NOMO-1 treated with DMSO at 0.1 percent for 48 hours (cell line): ENCODE measurements at regions not wholly inside any gene's neighbourhood (a gene's known extent, or its start where the extent isn't known, plus 50 kb on each side); places are given as distances from the start of the nearest gene placed in this dataset.
"Not testable (repeated sequence)": the region's sequence is repeated elsewhere in the genome, so short reads cannot be mapped to it uniquely, and the experiment has no call there.

Experiments used
- DNase-seq: peaks from one replicate; lab custom pipeline; 2025; ENCODE audit not compliant: unreplicated experiment; lab: John Stamatoyannopoulos, UW

- DNase-seq: peak; percentile 95
These were observed 894.9 kb downstream of the DIPK2A start for GRCh38 chr3:144866476-144866875.

DNA sequence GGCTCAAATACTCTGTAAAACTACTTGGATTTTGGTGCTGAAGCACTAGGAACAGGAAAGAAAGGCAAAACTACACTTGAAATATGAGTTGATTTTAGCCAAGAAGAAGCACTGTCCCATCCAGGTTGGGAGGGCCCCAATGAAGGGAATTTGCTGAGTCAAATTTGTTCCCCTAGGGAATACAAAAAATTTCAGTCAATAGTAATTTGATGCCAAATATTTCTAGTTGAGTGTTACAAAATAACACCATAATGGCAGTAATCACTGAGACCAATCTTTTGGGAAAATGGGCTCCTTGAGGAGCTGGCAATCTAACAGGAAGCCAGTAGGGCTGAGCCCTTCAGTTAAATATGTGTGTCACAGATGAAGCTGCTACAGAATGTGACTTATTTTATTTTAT, 896.9 kb downstream of the DIPK2A start:
- DNase-seq: no peak

DNA sequence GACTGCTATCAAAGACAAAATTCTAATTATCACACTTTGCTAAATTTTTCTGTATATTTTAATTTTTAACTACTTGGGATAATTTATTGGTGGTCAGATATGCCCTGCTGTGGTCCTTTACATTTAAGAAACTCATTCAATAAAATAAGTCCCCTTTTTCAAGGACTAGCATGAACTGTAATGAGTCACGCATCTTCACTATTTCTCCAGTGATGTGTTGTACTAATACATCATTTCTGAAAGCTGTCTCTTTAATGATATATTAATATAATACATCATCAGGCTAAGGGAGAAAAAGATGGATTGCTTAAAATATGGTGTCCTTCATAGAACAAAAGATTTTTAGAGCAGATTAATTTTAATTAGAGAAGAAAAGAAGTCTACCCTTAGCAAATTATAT, 901.4 kb downstream of the DIPK2A start:
- DNase-seq: no peak

DNA sequence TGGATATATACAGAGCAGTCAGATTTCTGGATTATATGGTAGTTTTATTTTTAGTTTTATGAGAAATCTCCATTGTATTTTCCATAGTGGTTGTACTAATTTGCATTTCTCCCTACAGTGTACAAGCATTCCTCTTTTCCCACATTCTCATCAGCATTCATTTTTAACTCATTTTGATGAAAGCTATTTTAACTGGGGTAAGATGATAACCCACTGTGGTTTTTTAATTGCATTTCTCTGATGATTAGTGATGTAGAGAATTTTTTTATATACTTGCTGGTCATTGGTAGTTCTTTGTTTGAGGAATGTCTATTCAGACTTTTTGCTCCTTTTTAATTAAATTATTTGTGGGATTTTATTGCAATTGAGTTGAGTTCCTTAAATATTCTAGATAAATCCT, 903.6 kb downstream of the DIPK2A start:
- DNase-seq: no peak

DNA sequence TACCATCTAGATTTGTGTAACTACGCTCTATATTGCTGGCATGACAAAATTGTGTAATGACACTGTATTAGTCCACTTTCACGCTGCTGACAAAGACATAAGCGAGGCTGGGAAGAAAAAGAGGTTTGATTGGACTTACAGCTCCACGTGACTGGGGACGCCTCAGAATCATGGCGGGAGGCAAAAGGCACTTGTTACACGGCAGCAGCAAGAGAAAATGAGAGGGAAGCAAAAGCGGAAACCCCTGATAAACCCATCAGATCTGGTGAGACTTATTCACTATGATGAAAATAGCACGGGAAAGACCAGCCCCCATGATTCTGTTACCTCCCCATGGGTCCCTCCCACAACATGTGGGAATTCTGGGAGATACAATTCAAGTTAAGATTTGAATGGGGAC, 905.7 kb downstream of the DIPK2A start:
- no peak for DNase-seq

DNA sequence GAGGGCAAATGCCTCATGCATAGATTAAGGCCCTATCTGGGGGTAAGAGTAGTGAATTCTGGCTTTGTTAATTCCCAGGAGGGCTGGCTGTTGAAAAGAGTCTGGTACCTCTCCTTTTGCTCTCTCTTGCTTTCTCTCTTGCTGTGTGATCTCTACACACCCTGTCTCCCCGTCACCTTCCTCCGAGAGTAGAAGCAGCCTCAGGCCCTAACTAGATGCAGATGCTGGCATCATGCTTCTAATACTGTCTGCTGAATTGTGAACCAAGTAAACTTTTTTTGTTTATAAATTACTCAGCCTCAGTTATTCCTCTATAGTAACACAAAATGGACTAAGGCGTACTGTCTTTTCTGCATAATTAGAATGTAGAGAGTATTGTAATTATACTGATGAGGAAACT, 908.1 kb downstream of the DIPK2A start:
- DNase-seq: no peak

DNA sequence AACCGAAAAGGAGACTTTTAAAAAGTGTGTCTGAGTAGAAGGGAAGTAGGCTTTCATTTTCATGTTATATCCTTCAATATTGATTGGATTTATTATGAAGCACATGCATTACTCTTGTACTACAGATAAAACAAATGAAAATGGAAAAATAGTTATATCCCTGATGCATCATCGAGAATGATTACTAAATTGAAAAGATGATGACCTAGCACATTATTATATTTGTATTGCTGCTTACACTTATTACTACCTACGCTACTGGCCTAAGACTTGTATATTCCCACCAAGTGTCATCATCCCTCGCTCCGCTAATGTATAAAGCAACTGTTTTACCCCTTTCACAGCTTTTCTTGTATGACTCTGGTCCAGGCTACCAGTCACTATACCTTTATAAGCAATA, 922.4 kb downstream of the DIPK2A start:
- no peak for DNase-seq

DNA sequence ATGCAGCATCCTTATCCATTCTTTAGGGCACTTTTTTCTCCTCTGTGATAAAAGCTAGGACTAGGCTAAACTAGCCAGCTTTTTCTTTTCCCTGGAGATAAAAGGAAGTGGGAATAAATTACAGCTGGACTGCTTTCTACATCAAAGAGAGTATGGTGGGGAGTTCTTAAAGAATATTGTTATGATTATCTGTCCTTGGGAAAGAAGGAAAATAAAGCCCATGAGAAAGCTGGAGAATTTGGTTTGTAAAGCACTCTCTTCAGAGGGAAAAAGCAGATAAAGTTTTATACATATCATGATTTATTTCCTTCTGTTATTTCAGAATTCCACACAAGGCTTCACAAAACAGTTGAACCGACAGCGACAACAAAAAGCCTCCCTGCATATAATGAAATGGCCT, 923.0 kb downstream of the DIPK2A start:
- no peak for DNase-seq

GRCh38 chr3:144900366-144900765, 928.7 kb downstream of the DIPK2A start:
- DNase-seq: no peak

DNA sequence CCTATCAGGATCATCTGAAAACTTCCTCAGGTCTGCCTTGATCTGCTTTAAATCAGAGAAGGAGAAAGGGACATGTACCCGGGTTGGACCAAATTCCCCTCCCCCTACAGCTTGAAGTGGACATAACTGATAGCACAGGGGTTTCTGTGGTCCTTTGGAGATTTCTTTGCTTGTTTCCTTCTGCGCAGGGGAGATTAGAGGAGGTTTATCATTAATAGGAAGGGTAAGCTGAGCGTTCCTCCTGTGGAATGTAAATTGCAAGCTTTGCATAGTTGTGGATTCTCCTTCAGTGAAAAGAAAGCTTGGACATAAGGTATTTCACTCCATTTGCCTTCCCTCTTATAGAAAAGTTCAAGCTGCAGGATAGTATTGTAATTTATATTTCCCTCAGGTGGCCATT, 936.0 kb downstream of the DIPK2A start:
- DNase-seq: not testable (repeated sequence)

DNA sequence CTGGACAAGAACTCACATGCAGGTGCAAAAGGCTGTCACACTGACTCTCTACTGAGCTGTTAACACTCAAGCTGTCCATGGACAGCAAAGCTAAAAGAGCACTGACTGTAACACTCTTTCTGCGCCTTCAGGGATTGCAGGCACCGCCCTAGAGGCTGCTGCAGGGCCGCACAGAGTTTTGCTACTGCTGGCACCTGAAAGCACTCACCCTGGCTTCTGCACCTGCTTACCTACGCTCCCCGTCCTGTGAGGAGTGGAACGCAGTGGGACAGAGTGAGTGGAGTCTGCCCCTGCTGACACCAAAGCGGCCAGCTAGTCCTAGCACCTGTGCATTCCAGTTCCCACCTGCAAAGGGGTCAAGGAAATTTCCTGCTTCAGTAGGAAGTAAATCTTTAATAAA, 941.3 kb downstream of the DIPK2A start:
- DNase-seq: no peak

- no peak for DNase-seq
These were observed 943.6 kb downstream of the DIPK2A start for GRCh38 chr3:144915202-144915601.

GRCh38 chr3:144921710-144922109, 950.1 kb downstream of the DIPK2A start:
- no peak for DNase-seq

DNA sequence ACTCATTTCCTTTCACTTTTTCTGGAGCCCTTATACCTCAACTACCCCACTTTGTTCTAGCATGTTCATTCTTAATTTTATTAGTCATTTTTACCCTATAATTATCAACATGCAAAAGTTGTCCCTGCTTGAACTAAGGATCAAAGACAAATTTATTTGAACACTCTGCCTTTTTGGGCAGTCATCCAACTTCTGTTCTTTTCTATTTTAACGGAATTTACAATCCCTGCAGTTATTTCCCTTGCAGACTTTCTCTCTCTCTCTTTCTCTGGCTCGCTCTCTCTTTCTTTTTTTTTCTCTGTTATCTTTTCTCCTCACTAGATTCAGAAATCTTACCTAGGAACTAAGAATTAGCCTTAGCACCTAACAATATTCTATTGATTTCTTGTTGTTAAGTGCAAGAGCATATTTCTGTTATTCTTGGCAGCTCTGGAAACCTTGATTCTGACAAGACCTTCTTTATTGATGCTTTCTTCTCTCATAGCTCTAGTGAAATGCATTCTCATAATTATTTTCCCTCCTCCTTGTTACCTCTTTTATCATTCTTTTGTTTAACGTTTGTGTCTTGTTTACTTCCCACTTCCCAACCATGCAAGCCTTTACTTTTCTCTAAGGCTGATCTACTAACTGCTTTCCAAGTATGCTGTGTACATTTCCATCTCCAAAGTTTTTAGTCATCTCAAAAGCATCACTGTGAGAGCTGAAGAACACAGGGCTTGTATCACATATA, 951.6 kb downstream of the DIPK2A start:
- no peak for DNase-seq

- DNase-seq: no peak
These were observed 958.8 kb downstream of the DIPK2A start for GRCh38 chr3:144930431-144930830.

DNA sequence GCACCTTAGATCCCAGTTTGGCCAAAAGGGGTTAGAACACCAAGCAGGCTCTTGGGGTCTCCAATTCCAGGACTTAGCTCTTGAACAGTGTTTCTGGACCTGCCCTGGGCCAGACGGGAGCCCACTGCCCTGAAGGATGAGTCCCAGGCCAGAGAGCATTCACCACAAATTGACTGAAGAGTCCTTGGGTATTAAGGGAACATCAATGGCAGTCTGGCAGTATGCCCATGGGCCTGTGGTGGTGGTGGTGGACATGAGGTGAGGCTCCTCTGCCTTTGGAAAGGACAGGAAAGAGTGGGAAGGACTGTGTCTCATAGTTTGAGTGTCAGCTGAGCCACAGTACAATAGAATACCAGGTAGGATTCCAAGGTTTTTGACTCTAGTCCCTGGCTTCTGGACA, 960.0 kb downstream of the DIPK2A start:
- DNase-seq: no peak

DNA sequence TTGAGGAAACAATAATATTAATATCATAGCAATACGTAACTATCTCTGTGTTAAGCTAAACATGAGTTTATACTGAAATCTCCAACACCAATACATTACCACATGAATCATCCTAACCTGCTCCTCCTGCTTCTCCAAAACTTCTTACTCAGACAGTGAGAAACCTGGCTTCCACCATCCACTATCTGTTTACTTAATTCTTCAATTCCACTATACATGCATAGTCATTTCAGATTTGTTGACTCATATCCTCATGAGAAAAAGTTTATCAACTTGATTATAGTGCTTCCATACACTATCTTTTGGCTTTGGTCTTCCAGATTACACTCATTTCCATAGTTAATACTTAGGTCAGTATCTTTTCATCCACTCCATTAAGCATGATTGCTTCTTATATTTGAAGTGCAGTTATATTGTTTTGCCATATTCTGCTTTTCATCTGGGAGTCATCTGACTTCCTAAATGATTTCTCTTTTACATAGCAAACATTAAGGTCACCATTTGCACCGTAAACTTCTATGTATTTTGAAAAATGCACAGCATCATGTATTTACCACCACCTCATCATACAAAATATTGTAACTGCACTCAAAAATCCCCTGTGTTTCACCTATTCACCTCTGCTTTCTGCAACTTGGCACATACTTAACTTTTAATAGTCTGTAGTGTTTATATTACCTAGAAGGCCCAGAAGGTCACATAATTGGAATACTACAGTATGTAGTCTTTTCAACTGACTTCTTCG, 970.6 kb downstream of the DIPK2A start:
- no peak for DNase-seq

DNA sequence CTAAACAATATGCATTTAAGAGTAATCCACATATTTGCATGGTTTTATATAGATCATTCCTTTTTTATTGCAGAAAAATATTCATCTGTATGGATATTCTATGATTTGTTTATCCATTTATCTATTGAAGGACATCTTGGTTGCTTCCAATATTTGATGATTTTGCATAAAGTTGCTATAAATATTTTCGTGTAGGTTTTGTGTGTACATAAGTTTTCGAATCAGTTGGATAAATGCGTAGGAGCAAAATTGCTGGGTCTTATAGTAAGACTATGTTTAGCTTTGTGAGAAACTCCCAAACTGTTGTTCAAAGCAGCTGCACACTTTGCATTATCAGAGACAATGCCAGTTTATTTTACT, 971.2 kb downstream of the DIPK2A start:
- DNase-seq: no peak

DNA sequence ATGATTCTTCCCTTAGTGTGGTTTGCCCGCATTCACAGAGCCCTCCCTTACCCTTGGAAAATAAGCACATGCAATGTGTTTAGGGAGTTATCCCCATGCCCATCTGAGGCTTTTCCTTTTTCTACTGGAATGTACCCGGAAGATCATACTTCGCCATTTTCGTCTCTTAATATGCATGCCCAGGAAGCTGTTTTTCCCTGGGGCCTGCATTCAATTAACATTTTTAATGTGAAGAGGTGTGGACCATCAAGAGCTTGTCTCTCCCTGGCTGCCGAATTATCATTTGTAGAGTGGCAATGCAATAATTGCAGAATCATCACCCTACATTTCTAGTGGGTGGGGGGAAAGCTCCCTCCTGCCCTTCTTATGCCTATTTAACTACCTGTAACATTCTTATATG, 976.3 kb downstream of the DIPK2A start:
- DNase-seq: no peak

GRCh38 chr3:144948711-144949110, 977.1 kb downstream of the DIPK2A start:
- DNase-seq: no peak

DNA sequence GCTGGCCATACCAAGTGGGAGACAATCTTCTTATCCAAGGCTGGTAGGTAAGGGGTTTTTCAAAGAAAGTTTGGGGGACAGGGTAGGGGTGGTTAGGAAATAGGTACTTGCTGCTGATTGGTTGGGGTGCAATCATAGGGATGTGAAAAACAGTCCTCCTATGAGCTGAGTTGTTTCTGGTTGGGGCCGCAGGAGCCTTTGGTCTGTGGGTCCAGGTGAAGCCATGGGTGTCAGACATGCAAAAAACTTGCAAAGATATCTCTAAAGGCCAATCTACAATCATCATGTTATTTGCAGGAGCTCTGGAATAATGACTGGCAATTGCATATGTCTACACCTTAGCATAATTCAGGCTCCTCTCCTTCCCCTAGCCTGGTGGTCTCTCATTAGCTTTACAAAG, 982.3 kb downstream of the DIPK2A start:
- DNase-seq: no peak

DNA sequence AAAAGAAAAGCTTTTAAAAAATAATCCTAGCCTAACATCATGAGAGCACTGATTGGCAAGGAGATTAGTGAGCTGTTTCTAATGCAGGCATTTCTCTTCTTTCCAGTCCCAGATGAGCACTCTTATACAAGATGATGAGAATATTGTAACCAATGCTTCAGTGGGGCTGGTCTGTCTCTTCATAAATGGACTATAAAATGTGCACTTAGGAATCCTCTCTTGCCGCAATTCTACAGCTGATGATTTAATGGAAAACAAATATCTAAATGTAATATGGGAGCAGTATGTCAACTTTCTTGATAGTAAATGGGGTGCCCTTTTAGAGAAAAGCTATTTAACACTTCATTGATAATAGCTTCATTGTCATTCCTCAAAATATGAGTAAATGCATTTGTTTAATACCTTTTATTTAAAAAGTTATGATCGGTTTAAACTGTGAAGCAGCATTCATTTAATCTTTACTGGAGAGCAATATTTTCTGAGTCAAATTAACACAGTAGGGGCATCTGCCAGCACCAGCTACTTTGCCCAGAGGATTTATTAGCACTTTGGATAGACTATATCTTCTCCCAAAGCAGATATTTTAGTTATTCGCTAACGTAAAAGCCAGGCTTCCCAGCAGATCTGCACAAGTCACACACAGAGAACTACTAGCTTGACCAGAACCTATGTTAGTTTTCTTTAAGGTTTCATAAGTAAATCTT, 985.9 kb downstream of the DIPK2A start:
- DNase-seq: no peak
